ENCODE measurements at regions not wholly inside any gene's neighbourhood (a gene's known extent, or its start where the extent isn't known, plus 50 kb on each side); places are given as distances from the start of the nearest gene placed in this dataset.

DNA sequence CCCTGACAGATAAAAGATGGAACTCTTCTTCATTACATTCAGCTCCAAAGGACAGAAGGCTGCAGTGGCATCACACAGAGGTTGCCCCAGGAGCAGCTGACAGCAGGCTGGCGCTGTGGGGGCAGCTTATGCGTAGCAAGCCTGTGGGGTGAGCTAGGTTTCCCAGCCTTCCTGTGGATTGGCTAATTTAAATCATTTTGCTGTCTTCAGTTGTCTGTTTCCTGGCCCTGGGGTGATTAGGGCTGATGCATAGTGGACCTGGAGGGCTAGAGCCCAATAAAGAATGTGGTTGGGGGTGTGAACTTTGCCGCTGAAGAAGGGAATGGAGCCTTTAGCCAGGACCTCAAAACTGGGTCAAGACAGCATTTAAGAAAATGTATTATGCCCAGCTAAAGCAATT is 1038.0 kb downstream of the SOCS6 start:
- POLR2A ChIA-PET: no interaction called here
- no peaks in the 10 kb centered on the region for H3K4me1 ChIP-seq (ENCODE audit: control insufficient read depth in 1 of 2, insufficient read depth in 2 of 2, low read length in 2 of 2)
- H3K9ac ChIP-seq (ENCODE audit: low read length): no peak overlapping the region
- no peak for TF ChIP-seq ZFX (IDR thresholded peaks at IDR 0.05)
- TF ChIP-seq, protein P1, sequence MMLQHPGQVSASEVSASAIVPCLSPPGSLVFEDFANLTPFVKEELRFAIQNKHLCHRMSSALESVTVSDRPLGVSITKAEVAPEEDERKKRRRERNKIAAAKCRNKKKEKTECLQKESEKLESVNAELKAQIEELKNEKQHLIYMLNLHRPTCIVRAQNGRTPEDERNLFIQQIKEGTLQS (IDR thresholded peaks at IDR 0.05): no peak
- no peak for TF ChIP-seq ZNF274 (IDR thresholded peaks at IDR 0.05; ENCODE audit: low read depth, low read length)
- TF ChIP-seq, protein P2, sequence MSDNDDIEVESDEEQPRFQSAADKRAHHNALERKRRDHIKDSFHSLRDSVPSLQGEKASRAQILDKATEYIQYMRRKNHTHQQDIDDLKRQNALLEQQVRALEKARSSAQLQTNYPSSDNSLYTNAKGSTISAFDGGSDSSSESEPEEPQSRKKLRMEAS (IDR thresholded peaks at IDR 0.05): no peak
- TF ChIP-seq SIN3A (IDR thresholded peaks at IDR 0.05; ENCODE audit: low read depth): no peak
- TF ChIP-seq EZH2phosphoT487 (IDR thresholded peaks at IDR 0.05; ENCODE audit: borderline replicate concordance): no peak
- intact Hi-C loops (cut with micrococcal nuclease): no loop called here
- no peaks in the 10 kb centered on the region for H3K36me3 ChIP-seq (ENCODE audit: control insufficient read depth in 1 of 2, insufficient read depth in 2 of 2, low read length in 2 of 2)
- DNase-seq (ENCODE audit: low read depth, low spot score): no peak
- no peak for ATAC-seq
- H3K27me3 ChIP-seq (ENCODE audit: insufficient read depth, low read length): no peaks in the 10 kb centered on the region
- no peak overlapping the region for H3K27ac ChIP-seq (ENCODE audit: low read depth, low read length)
- H3K9me3 ChIP-seq (ENCODE audit: control insufficient read depth in 1 of 2, insufficient read depth in 1 of 2, low read depth in 1 of 2, low read length in 2 of 2): peaks cover 3 to 35% of the 10 kb centered on the region in 2 experiments; a peak in 2 of 4 replicates
- RAD21 ChIA-PET (ENCODE audit: low non-redundant PET in 1 of 2, low total read pairs in 2 of 2, uncharacterized antibody in 2 of 2, unreplicated experiment in 2 of 2): no interaction called here
- no peak overlapping the region for H3K4me2 ChIP-seq (ENCODE audit: low read length)
- H4K20me1 ChIP-seq (ENCODE audit: insufficient read depth): no peaks in the 10 kb centered on the region; the same call in 1 of the 2 replicates
- CTCF ChIA-PET: no interaction called here
- BruUV-seq (replicated peaks): no TSS peak
- H3K79me2 ChIP-seq (ENCODE audit: insufficient read depth, low read length): no peaks in the 10 kb centered on the region
- H2AFZ ChIP-seq (ENCODE audit: low read depth, low read length, poor library complexity, severe bottlenecking): no peak overlapping the region
- no peaks in the 10 kb centered on the region for H3K9me2 ChIP-seq (ENCODE audit: insufficient read depth)
- H3K4me3 ChIP-seq (replicated peaks in 1 of 2; ENCODE audit: low read depth in 1 of 2, low read length in 2 of 2): no peak overlapping the region

DNA sequence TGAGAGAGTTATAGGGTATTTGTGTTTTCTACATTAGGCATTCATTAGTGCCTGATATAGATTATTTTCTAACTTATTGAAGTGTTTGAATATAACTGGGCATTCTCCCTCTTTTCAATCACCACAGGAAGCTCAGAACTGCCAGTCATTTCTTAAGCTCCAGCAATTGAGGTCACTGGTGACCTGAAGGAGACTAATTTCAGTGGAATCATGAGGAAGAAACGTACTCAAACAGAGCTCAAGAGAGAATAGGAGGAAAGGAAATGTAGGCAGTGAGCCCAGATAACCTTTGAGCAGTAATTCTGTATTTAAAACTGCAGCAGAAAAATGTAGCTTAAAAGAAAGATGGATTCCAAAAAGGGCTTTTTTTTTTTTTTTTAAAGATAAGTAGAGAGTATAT is 1035.5 kb downstream of the SOCS6 start:
- Histone ChIP-seq H3K4me2 (ENCODE audit: low read length) (no peak overlapping the region), H3K4me1 (ENCODE audit: control insufficient read depth in 1 of 2, insufficient read depth in 2 of 2, low read length in 2 of 2) (no peaks in the 10 kb centered on the region), H3K36me3 (ENCODE audit: control insufficient read depth in 1 of 2, insufficient read depth in 2 of 2, low read length in 2 of 2) (no peaks in the 10 kb centered on the region), H3K9me2 (ENCODE audit: insufficient read depth) (no peaks in the 10 kb centered on the region), H3K4me3 (replicated peaks in 1 of 2; ENCODE audit: low read depth in 1 of 2, low read length in 2 of 2) (no peak overlapping the region), H3K9me3 (ENCODE audit: control insufficient read depth in 1 of 2, insufficient read depth in 1 of 2, low read depth in 1 of 2, low read length in 2 of 2) (peaks cover 10 to 48% of the 10 kb centered on the region in 2 experiments; a peak in 2 of 4 replicates), H4K20me1 (ENCODE audit: insufficient read depth) (no peaks in the 10 kb centered on the region; the same call in 1 of the 2 replicates), H3K9ac (ENCODE audit: low read length) (no peak overlapping the region), H3K79me2 (ENCODE audit: insufficient read depth, low read length) (no peaks in the 10 kb centered on the region), H3K27ac (ENCODE audit: low read depth, low read length) (no peak overlapping the region), H3K27me3 (ENCODE audit: insufficient read depth, low read length) (no peaks in the 10 kb centered on the region), H2AFZ (ENCODE audit: low read depth, low read length, poor library complexity, severe bottlenecking) (no peak overlapping the region)
- ATAC-seq (no peak), DNase-seq (ENCODE audit: low read depth, low spot score) (no peak)
- ChIA-PET CTCF (no interaction called here), RAD21 (ENCODE audit: low non-redundant PET in 1 of 2, low total read pairs in 2 of 2, uncharacterized antibody in 2 of 2, unreplicated experiment in 2 of 2) (no interaction called here), POLR2A (no interaction called here)
- no TSS peak for BruUV-seq (replicated peaks)
- intact Hi-C loops (cut with micrococcal nuclease): no loop called here
- TF ChIP-seq ELF1 (IDR thresholded peaks at IDR 0.05; ENCODE audit: borderline replicate concordance, low read depth) (no peak), JUND (IDR thresholded peaks at IDR 0.05) (no peak), ZFX (IDR thresholded peaks at IDR 0.05) (no peak), TCF7L2 (IDR thresholded peaks at IDR 0.05; ENCODE audit: borderline replicate concordance, extremely low read depth, insufficient read depth, insufficient read length) (no peak), SRF (IDR thresholded peaks at IDR 0.05; ENCODE audit: low read depth) (no peak), SP1 (IDR thresholded peaks at IDR 0.05; ENCODE audit: low read depth) (no peak), EZH2phosphoT487 (IDR thresholded peaks at IDR 0.05; ENCODE audit: borderline replicate concordance) (no peak), CEBPB (IDR thresholded peaks at IDR 0.05; ENCODE audit: low read depth) (no peak)
- TF ChIP-seq, protein P3, sequence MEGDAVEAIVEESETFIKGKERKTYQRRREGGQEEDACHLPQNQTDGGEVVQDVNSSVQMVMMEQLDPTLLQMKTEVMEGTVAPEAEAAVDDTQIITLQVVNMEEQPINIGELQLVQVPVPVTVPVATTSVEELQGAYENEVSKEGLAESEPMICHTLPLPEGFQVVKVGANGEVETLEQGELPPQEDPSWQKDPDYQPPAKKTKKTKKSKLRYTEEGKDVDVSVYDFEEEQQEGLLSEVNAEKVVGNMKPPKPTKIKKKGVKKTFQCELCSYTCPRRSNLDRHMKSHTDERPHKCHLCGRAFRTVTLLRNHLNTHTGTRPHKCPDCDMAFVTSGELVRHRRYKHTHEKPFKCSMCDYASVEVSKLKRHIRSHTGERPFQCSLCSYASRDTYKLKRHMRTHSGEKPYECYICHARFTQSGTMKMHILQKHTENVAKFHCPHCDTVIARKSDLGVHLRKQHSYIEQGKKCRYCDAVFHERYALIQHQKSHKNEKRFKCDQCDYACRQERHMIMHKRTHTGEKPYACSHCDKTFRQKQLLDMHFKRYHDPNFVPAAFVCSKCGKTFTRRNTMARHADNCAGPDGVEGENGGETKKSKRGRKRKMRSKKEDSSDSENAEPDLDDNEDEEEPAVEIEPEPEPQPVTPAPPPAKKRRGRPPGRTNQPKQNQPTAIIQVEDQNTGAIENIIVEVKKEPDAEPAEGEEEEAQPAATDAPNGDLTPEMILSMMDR (IDR thresholded peaks at IDR 0.05 in 2 of 3, conservative IDR thresholded peaks at IDR 0.05 in 1 of 3; ENCODE audit: borderline replicate concordance in 1 of 3, insufficient read depth in 1 of 3, low read depth in 2 of 3, low read length in 2 of 3): no peak

All from HCT116 (cell line).